H1 (cell line): ENCODE measurements at regions not wholly inside any gene's neighbourhood (a gene's known extent, or its start where the extent isn't known, plus 50 kb on each side); places are given as distances from the start of the nearest gene placed in this dataset.

Experiments used
- CTCF ChIA-PET: fragments of 300-600 bp; sonication (Branson Sonifier 250); formaldehyde crosslinking; loops from one replicate; lab custom pipeline; 2021; ENCODE audit not compliant: partially characterized antibody; lab: Charles Lee
- POLR2A ChIA-PET: fragments of 300-600 bp; sonication (Branson Sonifier 250); formaldehyde crosslinking; loops from one replicate; lab custom pipeline; 2021; ENCODE audit warnings: inconsistent platforms; ENCODE audit not compliant: partially characterized antibody; lab: Charles Lee
- DNase-seq, 2 experiments: peaks; one replicate each; pipeline versions ENCODE4 v3.0.0 to v3.0.0-alpha.2; 2010 to 2022; ENCODE audit warnings: low spot score in 2 of 2, low read depth in 1 of 2, mixed read lengths in 1 of 2
- FAIRE-seq: peaks from 2 replicates; lab custom pipeline; 2011; peaks lifted over from hg19 to GRCh38; lab: Jason Lieb, UNC
- H2AFZ ChIP-seq: 2 replicates; pipeline ENCODE4 v1.8.1; 2012; ENCODE audit warnings: low read length, inconsistent platforms
- H2AK5ac ChIP-seq: 2 replicates; pipeline ENCODE4 v1.6.1; 2013; ENCODE audit warnings: low read depth, low read length
- H2BK120ac ChIP-seq: replicated peaks from 2 replicates; pipeline ENCODE3; 2013; ENCODE audit warnings: low read depth, low read length, inconsistent platforms
- H2BK12ac ChIP-seq: 2 replicates; pipeline ENCODE4 v1.6.1; 2013; ENCODE audit warnings: low read depth, low read length
- H2BK15ac ChIP-seq: 2 replicates; pipeline ENCODE4 v1.6.1; 2013; ENCODE audit warnings: low read length
- H2BK20ac ChIP-seq: 2 replicates; pipeline ENCODE4 v1.6.1; 2013; ENCODE audit warnings: low read length
- H2BK5ac ChIP-seq: 2 replicates; pipeline ENCODE4 v1.6.1; 2013; ENCODE audit warnings: low read depth, low read length
- H3K14ac ChIP-seq: 2 replicates; pipeline ENCODE4 v1.6.1; 2013; ENCODE audit warnings: inconsistent platforms; ENCODE audit not compliant: insufficient read length
- H3K18ac ChIP-seq: 2 replicates; pipeline ENCODE4 v1.6.1; 2013; ENCODE audit warnings: low read length; ENCODE audit errors: extremely low read depth
- H3K23ac ChIP-seq: 2 replicates; pipeline ENCODE4 v1.6.1; 2013; ENCODE audit warnings: inconsistent platforms; ENCODE audit not compliant: insufficient read length
- H3K23me2 ChIP-seq: 2 replicates; pipeline ENCODE4 v1.6.1; 2013; ENCODE audit warnings: low read depth, low read length
- H3K27ac ChIP-seq: 2 replicates; pipeline ENCODE4 v1.6.1; 2011; ENCODE audit warnings: low read depth, low read length, inconsistent platforms
- H3K27me3 ChIP-seq, 4 experiments: replicated peaks in 1 of 4; 1 replicate in 1 of 4; 2 replicates in 3 of 4; pipeline versions ENCODE4 v1.6.1 to v1.8.1; 2011 to 2013; ENCODE audit warnings: low read length in 3 of 4, mild to moderate bottlenecking in 3 of 4, inconsistent platforms in 2 of 4, mixed read lengths in 2 of 4, moderate library complexity in 1 of 4; ENCODE audit not compliant: control insufficient read depth in 3 of 4, insufficient read depth in 3 of 4; ENCODE audit errors: extremely low read depth in 1 of 4
- H3K36me3 ChIP-seq, 4 experiments: 2 replicates each; pipeline versions ENCODE4 v1.6.1 to v1.8.1; 2011 to 2013; ENCODE audit warnings: mild to moderate bottlenecking in 4 of 4, low read length in 3 of 4, moderate library complexity in 2 of 4, control low read depth in 1 of 4, inconsistent platforms in 1 of 4; ENCODE audit not compliant: insufficient read depth in 4 of 4, control insufficient read depth in 2 of 4
- H3K4ac ChIP-seq: replicated peaks from 2 replicates; pipeline ENCODE3; 2013; ENCODE audit warnings: low read length, low read depth, mixed read lengths, inconsistent platforms; ENCODE audit not compliant: insufficient read length
- H3K4me1 ChIP-seq, 4 experiments: replicated peaks in 1 of 4; 1 replicate in 1 of 4; 2 replicates in 3 of 4; pipeline versions ENCODE4 v1.6.1 to v1.8.1; 2011 to 2013; ENCODE audit warnings: low read length in 3 of 4, inconsistent platforms in 2 of 4, mixed read lengths in 1 of 4; ENCODE audit not compliant: insufficient read depth in 4 of 4, control insufficient read depth in 3 of 4
- H3K4me2 ChIP-seq, 2 experiments: 2 replicates each; pipeline versions ENCODE4 v1.6.1 to v1.8.1; 2011 to 2013; ENCODE audit warnings: low read depth in 2 of 2, low read length in 2 of 2, control low read depth in 1 of 2, inconsistent platforms in 1 of 2, mild to moderate bottlenecking in 1 of 2; ENCODE audit not compliant: insufficient read depth in 1 of 2
- H3K4me3 ChIP-seq, 4 experiments: fragments of 200-600, 300-600 bp in 1 of 4; sonication (generic), shearing (Covaris generic), sonication (Bioruptor Twin) in 1 of 4; 2 replicates each; pipeline versions ENCODE4 v1.5.1 to v1.8.1; 2011 to 2016; ENCODE audit warnings: low read length in 4 of 4, low read depth in 3 of 4, control low read depth in 2 of 4, inconsistent platforms in 2 of 4, mild to moderate bottlenecking in 2 of 4, mixed read lengths in 1 of 4, moderate library complexity in 1 of 4; ENCODE audit not compliant: insufficient read depth in 2 of 4; ENCODE audit errors: extremely low read depth in 1 of 4
- H3K56ac ChIP-seq: replicated peaks from 2 replicates; pipeline ENCODE3; 2013; ENCODE audit warnings: low read depth, mild to moderate bottlenecking, mixed read lengths, low read length, inconsistent platforms; ENCODE audit not compliant: insufficient read length
- H3K79me1 ChIP-seq: 2 replicates; pipeline ENCODE4 v1.6.1; 2013; ENCODE audit warnings: low read depth, low read length, control low read depth
- H3K79me2 ChIP-seq, 2 experiments: 2 replicates each; pipeline versions ENCODE4 v1.6.1 to v1.8.1; 2012 to 2013; ENCODE audit warnings: low read length in 2 of 2, mild to moderate bottlenecking in 2 of 2, inconsistent platforms in 1 of 2; ENCODE audit not compliant: insufficient read depth in 2 of 2, control insufficient read depth in 1 of 2
- H3K9ac ChIP-seq, 4 experiments: replicated peaks in 1 of 4; 1 replicate in 1 of 4; 2 replicates in 3 of 4; pipeline versions ENCODE4 v1.6.1 to v1.8.1; 2011 to 2013; ENCODE audit warnings: low read depth in 3 of 4, low read length in 3 of 4, control low read depth in 2 of 4, mild to moderate bottlenecking in 2 of 4, moderate library complexity in 2 of 4, inconsistent platforms in 1 of 4; ENCODE audit errors: extremely low read depth in 1 of 4
- H3K9me3 ChIP-seq, 2 experiments: 2 replicates each; pipeline versions ENCODE4 v1.6.1 to v1.8.1; 2012 to 2013; ENCODE audit warnings: mild to moderate bottlenecking in 2 of 2, moderate library complexity in 2 of 2, control low read depth in 1 of 2, inconsistent platforms in 1 of 2, low read depth in 1 of 2, low read length in 1 of 2, mixed read lengths in 1 of 2; ENCODE audit not compliant: insufficient read depth in 2 of 2
- H4K20me1 ChIP-seq, 2 experiments: replicated peaks in 1 of 2; 2 replicates each; pipeline versions ENCODE3 to v1.8.1; 2011 to 2013; ENCODE audit warnings: inconsistent platforms in 2 of 2, low read length in 2 of 2, mild to moderate bottlenecking in 1 of 2; ENCODE audit not compliant: insufficient read depth in 2 of 2, control insufficient read depth in 1 of 2
- H4K5ac ChIP-seq: 2 replicates; pipeline ENCODE4 v1.6.1; 2013; ENCODE audit warnings: low read length, low read depth, mixed read lengths, inconsistent platforms; ENCODE audit not compliant: insufficient read length
- H4K8ac ChIP-seq: 2 replicates; pipeline ENCODE4 v1.8.0; 2013; ENCODE audit warnings: mild to moderate bottlenecking, moderate library complexity, low read length, inconsistent platforms; ENCODE audit not compliant: insufficient read depth; ENCODE audit errors: extremely low read depth
- H4K91ac ChIP-seq: replicated peaks from 2 replicates; pipeline ENCODE3; 2013; ENCODE audit warnings: low read length, mixed read lengths, inconsistent platforms; ENCODE audit not compliant: insufficient read length
- ASH2L ChIP-seq: fragments of 200-600, 300-600 bp; sonication (generic); IDR thresholded peaks from one replicate; pipeline ENCODE4 v1.7.1; 2017; ENCODE audit warnings: low read length
- BCL11A ChIP-seq, 2 experiments: IDR thresholded peaks; one replicate each; pipeline ENCODE4 v1.6.1; 2011; ENCODE audit warnings: low read depth in 2 of 2, low read length in 2 of 2, mild to moderate bottlenecking in 2 of 2
- BRCA1 ChIP-seq: IDR thresholded peaks from 2 replicates; pipeline ENCODE4 v1.6.1; 2012; ENCODE audit warnings: low read depth, low read length, improper control_type of control experiment
- E2F6 ChIP-seq: IDR thresholded peaks from 2 replicates; pipeline ENCODE4 v1.6.1; 2012; ENCODE audit warnings: inconsistent platforms
- GABPA ChIP-seq: IDR thresholded peaks from 2 replicates; pipeline ENCODE4 v1.6.1; 2011; ENCODE audit warnings: mild to moderate bottlenecking, low read length, moderate library complexity, borderline replicate concordance; ENCODE audit not compliant: insufficient read depth
- JUND ChIP-seq: IDR thresholded peaks from 2 replicates; pipeline ENCODE4 v1.6.1; 2011; ENCODE audit warnings: mild to moderate bottlenecking, improper control_type of control experiment, low read length
- KDM4A ChIP-seq: IDR thresholded peaks from one replicate; pipeline ENCODE4 v1.7.1; 2012; ENCODE audit warnings: low read depth, mild to moderate bottlenecking, moderate library complexity, low read length, inconsistent platforms; ENCODE audit not compliant: severe bottlenecking
- MAFK ChIP-seq: IDR thresholded peaks from 2 replicates; pipeline ENCODE4 v1.6.1; 2012; ENCODE audit warnings: low read depth, mild to moderate bottlenecking, improper control_type of control experiment, low read length
- RNF2 ChIP-seq: fragments of 200-900, 300-1000 bp; sonication (generic); IDR thresholded peaks from 2 replicates; pipeline ENCODE4 v1.7.1; 2016; ENCODE audit warnings: borderline replicate concordance, low read depth, mild to moderate bottlenecking, antibody characterized with exemption, low read length; ENCODE audit not compliant: poor library complexity, severe bottlenecking; ENCODE audit errors: missing control alignments
- SRF ChIP-seq: IDR thresholded peaks from 2 replicates; pipeline ENCODE4 v1.6.1; 2011; ENCODE audit warnings: mild to moderate bottlenecking, low read depth, low read length, moderate library complexity
- SUZ12 ChIP-seq: fragments of 200-600 bp; sonication (generic); IDR thresholded peaks from 2 replicates; pipeline ENCODE4 v1.6.1; 2012; ENCODE audit warnings: mild to moderate bottlenecking, inconsistent platforms, low read length, moderate library complexity, mixed read lengths
- TAF1 ChIP-seq: IDR thresholded peaks from 2 replicates; pipeline ENCODE4 v1.6.1; 2011; ENCODE audit warnings: mild to moderate bottlenecking, low read depth, low read length
- TEAD4 ChIP-seq: IDR thresholded peaks from 2 replicates; pipeline ENCODE4 v1.6.1; 2012; ENCODE audit warnings: low read depth, low read length, inconsistent platforms, mixed read lengths
- WGBS, 2 experiments: shearing (Covaris generic) in 1 of 2; methylation state at CpG; one replicate each; pipeline versions ENCODE4 v1.1.6 to v1.1.7; 2013 to 2015; ENCODE audit warnings: low lambda C conversion rate in 2 of 2, mixed read lengths in 2 of 2, inconsistent platforms in 1 of 2, low coverage in 1 of 2, missing lambda C conversion rate in 1 of 2; ENCODE audit not compliant: insufficient replicate concordance in 2 of 2, insufficient coverage in 1 of 2, insufficient read length in 1 of 2; ENCODE audit errors: extremely low coverage in 1 of 2, missing lambda C conversion rate in 1 of 2; 5-methylcytosine and 5-hydroxymethylcytosine counted together

GRCh38 chr20:24836661-24837299 lies 112.3 kb upstream of the CST7 start:
- Histone ChIP-seq H3K14ac (no peak overlapping the region), H2BK15ac (no peak overlapping the region), H4K91ac (no peak overlapping the region), H2BK12ac (no peak overlapping the region), H3K4me1 (no peaks in the 10 kb centered on the region), H3K4ac (no peak overlapping the region), H2AFZ (no peak overlapping the region), H3K18ac (no peak overlapping the region), H3K36me3 (no peaks in the 10 kb centered on the region), H3K9me3 (no peaks in the 10 kb centered on the region), H3K56ac (no peak overlapping the region), H3K27ac (no peak overlapping the region), H2BK20ac (no peak overlapping the region), H2AK5ac (no peak overlapping the region), H4K8ac (no peak overlapping the region), H3K4me2 (no peak overlapping the region), H3K23ac (no peak overlapping the region), H3K4me3 (no peak overlapping the region), H2BK120ac (no peak overlapping the region), H3K79me2 (no peaks in the 10 kb centered on the region), H4K20me1 (no peaks in the 10 kb centered on the region), H3K27me3 (no peaks in the 10 kb centered on the region), H3K79me1 (no peaks in the 10 kb centered on the region), H2BK5ac (no peak overlapping the region), H4K5ac (no peak overlapping the region), H3K9ac (no peak overlapping the region), H3K23me2 (peaks cover 2% of the 10 kb centered on the region; the same call in 1 of the 2 replicates)
- CTCF ChIA-PET, result no interaction called here
- DNase-seq (no peak), FAIRE-seq (no peak)
- WGBS, 2 experiments, result 91% methylated on average over 9 of the region's 9 CpGs; no CpG with 5 or more reads in 1 of the 2 experiments
- POLR2A ChIA-PET, result no interaction called here
- TF ChIP-seq JUND (no peak), BRCA1 (no peak), MAFK (no peak), E2F6 (no peak), ASH2L (no peak), RNF2 (no peak), KDM4A (no peak), BCL11A (IDR thresholded peaks at IDR 0.05; ENCODE audit: low read depth in 2 of 2, low read length in 2 of 2) (no peak), SRF (no peak), TEAD4 (no peak), TAF1 (no peak), SUZ12 (no peak), GABPA (no peak)
